RPMI7951 (cell line): ENCODE measurements at regions not wholly inside any gene's neighbourhood (a gene's known extent, or its start where the extent isn't known, plus 50 kb on each side); places are given as distances from the start of the nearest gene placed in this dataset.
"Not testable (repeated sequence)": the region's sequence is repeated elsewhere in the genome, so short reads cannot be mapped to it uniquely, and the experiment has no call there.

ENCODE experiments used
- DNase-seq: peaks from one replicate; pipeline ENCODE4 v3.0.0-alpha.2; 2012; ENCODE audit warnings: low read depth

DNA sequence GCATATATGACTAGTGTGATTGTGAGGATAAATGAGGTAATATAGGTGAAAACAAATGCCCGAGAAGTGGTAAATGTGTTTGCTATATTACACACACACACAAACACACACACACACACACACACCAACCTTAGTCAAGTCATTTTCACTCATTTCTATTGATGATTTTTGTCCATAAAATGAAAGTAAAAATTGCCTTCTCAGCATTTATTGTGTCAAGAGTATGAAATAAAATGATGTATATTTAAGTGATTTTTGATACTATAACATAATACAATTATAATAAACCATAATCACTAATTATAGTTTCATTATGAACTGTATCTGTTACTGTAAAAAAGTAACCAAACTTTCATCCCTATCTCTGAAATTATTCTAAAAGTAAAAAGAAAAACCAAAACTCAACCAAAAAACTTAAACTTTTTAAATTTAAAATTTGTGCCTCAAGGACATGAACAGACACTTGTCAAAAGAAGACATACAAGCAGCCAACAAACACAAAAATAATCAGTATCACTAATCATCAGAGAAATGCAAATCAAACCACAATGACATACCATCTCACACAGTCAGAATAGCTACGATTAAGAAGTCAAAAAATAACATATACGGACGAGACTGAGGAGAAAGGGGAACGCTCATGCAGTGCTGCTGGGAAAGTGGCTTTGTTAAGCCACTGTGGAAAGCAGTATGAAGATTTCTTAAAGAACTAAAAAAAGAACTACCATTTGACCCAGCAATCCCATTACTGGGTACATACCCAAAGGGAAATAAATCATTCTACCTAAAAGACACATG is 601.0 kb downstream of the TMA16 start:
- no peak for DNase-seq

GRCh38 chr4:164096766-164097518 is 602.5 kb downstream of the TMA16 start:
- no peak for DNase-seq

GRCh38 chr4:164100741-164101365 is 606.4 kb downstream of the TMA16 start:
- not testable (repeated sequence) for DNase-seq

DNA sequence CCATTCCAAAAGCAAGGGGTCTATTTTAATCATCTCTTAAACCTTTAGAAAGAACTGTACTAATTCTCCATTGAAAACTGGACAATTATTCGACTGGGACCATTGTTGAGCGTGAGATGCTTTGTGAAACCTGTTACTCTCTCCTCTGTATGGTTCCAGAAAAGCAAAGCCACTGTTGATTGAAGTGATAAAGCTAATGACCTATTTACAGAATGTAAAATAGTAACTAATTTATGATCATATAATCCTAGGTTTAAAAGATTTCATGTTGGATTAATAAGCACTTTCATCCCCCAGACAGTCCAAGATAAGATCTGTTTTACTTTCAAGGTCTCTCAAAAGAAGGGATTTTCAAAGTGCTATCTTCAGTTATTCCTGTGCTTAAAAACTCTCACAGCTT is 614.5 kb downstream of the TMA16 start:
- no peak for DNase-seq

DNA sequence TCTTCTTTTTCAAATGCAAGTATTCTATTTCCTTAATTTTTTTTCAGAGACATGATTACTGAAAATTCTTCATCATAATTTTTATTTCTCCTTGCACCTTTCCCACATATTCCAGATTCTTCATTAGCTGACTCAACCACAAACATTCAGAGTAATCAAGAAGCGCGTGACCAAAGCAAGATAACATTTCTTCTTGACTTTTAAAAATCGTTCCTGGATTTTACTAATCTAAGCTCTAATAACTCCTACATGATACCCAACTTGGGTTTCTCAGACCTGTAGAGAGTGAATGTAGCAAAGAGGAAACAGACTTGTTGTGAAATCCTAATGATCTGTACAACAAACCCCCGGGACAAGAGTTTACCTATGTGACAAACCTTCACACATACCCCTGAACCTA is 615.0 kb downstream of the TMA16 start:
- DNase-seq, result no peak

DNA sequence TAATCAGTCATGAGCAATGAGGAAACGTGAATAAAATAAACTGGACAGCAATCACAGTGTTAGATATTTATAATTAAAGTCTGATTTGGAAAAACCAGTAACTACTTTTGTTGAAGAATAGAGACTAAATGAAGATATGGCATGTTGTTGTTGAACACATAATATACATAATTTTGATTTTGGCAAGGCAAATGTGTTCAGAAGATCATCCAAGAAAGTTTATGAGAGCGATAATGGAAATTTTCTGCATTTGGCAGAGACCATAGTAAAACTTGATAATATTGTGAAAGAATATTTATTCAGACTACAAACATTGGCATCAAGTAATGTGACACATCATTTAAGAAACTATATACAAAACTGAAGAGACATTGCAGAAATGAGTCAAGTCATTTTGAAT is 620.7 kb downstream of the TMA16 start:
- DNase-seq, result no peak

DNA sequence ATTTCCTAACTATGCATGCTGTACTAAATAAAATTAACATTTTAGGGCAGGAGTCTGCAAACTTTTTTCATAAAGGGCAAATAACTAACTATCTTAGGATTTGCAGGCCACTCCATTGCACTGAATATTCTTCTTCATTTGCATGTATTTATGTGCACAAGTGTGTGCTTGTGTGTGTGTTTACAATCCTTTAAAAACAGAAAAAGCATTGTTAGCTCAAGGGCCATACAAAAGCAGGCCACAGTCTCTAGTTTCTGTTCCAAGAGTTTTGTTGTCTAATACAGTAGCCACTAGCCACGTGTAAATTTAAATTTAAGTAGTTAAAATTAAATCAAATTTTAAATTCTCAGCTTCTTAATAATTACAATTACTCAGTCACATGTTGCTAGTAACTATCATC is 621.8 kb downstream of the TMA16 start:
- DNase-seq, result no peak

DNA sequence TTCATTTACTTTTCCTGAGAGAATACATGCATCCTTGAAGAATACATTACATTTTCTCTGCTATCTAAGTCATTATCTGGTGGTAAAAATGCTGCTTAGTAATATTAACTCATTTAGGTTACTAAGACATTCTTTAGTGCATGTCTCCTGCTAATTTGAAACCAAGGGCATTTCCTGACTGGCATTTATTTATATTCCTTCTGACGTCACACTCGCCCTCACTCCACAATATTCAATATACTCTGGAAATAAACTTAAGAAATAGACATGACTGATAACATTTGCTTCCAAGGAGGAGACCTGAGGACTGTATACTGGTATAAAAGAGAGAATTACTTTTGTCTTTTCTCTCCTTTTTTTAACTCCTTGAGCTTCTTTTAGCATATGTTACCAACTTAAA is 619.5 kb upstream of the SMIM31 start:
- DNase-seq, result no peak

DNA sequence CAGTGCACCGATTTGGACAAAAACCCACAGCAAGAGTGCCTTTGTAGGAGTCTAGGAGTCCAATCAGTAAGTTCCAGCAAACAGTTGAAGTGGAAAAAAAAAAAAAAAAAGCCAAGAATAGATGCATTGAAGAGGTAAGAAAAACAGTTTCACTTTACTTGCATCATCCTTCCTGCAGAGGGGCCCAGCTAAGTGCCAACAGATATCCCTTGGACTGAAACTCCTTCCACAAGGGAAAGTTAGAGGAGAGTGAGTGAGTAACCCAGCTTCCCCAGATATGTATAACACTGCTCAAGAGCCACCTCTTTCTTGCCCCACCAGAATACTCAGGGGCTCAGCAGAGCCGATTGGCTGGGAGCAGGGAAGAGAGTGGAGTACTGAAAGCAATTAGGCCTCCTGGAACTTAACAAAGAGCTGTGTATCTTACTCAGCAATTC is 617.7 kb upstream of the SMIM31 start:
- no peak for DNase-seq

GRCh38 chr4:164138521-164138920 is 615.4 kb upstream of the SMIM31 start:
- DNase-seq, result no peak

- no peak for DNase-seq
Observed at GRCh38 chr4:164139291-164139690, 614.6 kb upstream of the SMIM31 start.

DNA sequence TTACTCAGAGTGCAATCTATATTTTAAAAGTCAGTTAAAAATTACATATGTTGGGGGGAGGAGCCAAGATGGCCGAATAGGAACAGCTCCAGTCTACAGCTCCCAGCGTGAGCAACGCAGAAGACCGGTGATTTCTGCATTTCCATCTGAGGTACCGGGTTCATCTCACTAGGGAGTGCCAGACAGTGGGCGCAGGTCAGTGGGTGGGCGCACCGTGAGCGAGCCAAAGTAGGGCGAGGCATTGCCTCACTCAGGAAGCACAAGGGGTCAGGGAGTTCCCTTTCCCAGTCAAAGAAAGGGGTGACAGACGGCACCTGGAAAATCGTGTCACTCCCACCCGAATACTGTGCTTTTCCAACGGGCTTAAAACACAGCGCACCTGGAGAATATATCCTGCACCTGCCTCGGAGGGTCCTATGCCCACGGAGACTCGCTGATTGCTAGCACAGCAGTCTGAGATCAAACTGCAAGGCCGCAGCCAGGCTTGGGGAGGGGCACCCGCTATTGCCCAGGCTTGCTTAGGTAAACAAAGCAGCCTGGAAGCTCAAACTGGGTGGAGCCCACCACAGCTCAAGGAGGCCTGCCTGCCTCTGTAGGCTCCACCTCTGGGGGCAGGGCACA is 612.1 kb upstream of the SMIM31 start:
- DNase-seq, result not testable (repeated sequence)

DNA sequence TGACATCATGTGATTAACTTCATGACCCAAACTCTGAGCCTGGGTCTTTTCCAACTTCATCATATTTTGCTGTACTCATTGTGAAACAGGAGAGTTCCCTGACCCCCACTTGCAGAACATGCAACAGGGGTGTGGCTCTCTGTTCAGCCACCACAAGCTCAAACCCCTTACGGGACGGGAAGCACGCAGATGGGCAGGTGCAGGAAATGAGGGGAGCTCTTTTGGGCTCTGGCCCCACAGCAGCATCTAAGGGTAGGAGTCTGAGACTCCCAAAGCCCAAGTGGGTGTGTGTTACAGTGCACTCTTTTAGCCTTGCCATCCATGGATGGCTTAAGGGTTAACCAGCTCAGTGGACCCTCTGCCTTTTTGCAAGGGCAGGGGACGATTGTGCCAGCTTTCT is 599.5 kb upstream of the SMIM31 start:
- no peak for DNase-seq

GRCh38 chr4:164169591-164169990 is 584.3 kb upstream of the SMIM31 start:
- peak; percentile 2 for DNase-seq

DNA sequence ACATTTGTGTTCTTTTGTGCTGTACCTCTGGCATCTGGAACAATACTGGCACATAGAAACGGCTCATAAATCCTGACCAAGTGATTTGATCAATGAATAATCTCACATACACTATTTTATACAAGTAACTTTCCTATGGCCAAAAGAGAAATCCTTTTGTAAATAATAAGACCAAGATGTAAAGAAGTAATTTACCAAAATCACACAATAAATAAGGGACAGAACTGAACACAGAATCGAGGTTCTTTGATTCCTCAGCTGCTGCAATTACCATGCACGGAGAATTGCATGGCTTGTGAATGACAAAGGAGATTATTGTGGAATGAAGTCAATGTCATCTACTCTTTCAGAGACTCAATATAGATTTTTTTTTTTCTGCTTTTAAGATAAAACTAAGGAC is 576.8 kb upstream of the SMIM31 start:
- DNase-seq, result no peak

DNA sequence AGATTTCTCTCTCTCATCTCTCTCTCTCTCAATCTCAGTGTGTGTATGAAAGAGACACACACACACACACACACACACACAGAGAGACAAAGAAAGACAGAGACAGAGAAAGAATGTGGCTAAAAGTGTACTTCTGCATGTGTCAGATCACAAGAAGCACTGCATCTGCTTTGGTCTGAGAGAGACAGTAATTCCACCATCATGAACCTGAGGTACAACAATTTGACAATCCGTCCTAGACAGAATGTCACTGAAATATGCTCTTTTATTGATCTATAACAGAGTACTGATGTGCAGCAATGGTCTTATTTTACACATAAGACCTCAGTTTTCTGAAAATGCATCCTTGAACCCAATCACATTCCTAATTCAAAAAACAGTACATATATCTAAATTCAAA is 576.2 kb upstream of the SMIM31 start:
- DNase-seq, result no peak

GRCh38 chr4:164188236-164188635 is 565.7 kb upstream of the SMIM31 start:
- no peak for DNase-seq

DNA sequence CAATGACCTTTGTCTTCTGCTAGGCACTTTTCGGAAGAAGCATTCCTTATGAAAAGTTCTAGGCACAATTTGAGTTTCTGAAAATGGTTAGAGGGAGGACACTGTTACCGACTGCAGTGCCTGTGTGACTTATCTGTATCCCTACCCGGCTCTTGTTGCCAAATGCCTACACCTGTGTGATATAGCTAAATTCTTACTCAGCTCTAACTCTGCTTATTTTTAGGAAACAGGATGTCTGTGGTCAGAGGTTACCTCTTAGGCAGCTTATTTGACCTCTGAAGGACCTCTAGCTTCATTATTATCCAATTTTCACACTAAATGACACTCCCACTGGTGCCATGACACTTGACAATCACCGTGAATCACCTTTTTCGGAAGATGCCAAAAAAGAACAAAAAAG is 561.1 kb upstream of the SMIM31 start:
- no peak for DNase-seq

GRCh38 chr4:164193676-164194075 is 560.3 kb upstream of the SMIM31 start:
- DNase-seq, result no peak

DNA sequence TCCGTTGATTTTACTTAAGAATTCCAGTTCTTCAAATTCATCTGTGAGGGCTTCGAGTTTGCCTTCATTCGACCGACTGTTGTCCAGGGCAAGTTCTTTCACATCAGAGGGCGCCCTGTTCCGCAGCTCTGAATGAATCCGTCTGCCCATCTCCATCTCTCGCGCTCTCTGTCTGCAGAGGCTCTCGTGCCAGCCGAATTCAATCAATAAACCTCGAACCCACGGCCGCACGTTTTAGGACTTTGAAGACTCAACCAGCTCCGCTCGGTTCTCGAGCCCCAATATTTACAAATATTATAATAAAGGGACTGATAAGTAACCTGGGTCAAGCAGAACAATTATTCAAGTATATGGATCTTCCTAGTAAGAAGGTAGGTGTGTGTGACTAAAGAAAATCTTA is 556.4 kb upstream of the SMIM31 start:
- no peak for DNase-seq

- DNase-seq, result no peak
Observed at GRCh38 chr4:164203476-164203875, 550.5 kb upstream of the SMIM31 start.

DNA sequence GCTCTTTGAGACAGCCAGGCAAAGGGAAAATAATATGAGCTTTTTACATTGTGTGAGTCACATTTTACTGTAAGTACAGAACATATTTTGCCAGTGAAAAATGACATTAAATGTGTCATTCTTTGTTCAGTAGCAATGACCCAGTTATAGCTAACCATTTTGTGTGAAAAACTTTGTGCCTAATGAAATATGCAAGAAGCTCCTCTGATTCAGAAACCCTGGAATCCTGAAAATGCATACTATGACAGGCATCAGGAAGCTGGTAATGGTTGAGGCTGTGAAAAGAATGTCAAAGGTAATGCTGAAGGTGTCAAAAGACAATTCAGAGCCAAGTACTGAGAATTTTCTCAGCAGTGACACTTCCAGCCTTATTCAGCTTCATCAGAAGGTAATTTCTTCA is 549.5 kb upstream of the SMIM31 start:
- DNase-seq, result peak; percentile 3
